Fibroblast of skin of right quadriceps (primary cell): ENCODE measurements at regions not wholly inside any gene's neighbourhood (a gene's known extent, or its start where the extent isn't known, plus 50 kb on each side); places are given as distances from the start of the nearest gene placed in this dataset.

Source experiments
- DNase-seq: peaks from one replicate; pipeline ENCODE4 v3.0.0-alpha.2; 2013

GRCh38 chr5:133853646-133854365, 114.6 kb downstream of the C5orf15 start:
- no peak for DNase-seq

- no peak for DNase-seq
These were observed 116.9 kb downstream of the C5orf15 start for GRCh38 chr5:133851521-133851920.

- DNase-seq = no peak
These were observed 117.6 kb downstream of the C5orf15 start for GRCh38 chr5:133850811-133851210.

- no peak for DNase-seq
These were observed 119.3 kb downstream of the C5orf15 start for GRCh38 chr5:133849116-133849515.

DNA sequence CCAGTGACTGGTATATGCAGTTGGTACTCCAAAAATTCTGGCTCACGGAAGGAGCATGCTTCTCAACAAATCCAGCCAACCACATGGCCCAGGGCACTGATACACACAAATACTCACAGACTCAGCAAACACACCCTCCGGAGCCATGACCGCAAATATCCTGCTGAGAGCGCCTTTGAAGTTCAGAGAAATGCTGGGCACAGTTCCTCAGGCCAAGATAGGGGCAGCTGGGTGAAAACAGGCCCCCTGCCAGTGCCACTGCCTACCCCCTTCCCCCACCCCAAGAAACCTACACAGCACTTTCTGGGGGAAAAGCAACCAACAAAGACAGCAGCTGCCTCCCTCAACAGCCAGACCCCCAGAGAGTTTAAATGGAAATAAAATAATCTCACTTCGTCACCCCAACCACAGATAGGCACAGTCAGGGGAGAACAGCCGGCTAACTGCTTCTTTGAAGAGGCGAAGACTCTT, 120.0 kb downstream of the C5orf15 start:
- no peak for DNase-seq

GRCh38 chr5:133847886-133848285, 120.5 kb downstream of the C5orf15 start:
- no peak for DNase-seq

DNA sequence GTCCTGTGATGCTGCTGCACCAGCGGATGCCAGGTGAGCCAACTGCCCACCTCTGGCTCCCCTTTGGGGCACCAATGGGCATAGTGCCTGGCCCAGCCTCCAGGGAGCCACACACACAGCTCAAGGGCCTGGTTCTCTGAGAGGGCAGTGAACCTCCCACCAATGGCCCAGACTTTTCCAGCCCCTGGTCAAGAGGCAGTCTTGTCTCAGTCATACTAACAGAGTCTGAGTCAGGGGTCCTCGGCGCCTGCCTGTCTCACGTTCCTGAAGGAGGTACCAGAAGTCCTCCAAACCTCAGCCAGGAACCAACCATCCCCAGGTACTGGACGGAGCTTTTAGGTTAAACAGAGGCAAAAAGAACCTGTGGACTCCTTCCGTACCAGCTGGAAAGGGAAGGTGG, 121.1 kb downstream of the C5orf15 start:
- no peak for DNase-seq

- DNase-seq = no peak
These were observed 121.8 kb downstream of the C5orf15 start for GRCh38 chr5:133846478-133847226.

DNA sequence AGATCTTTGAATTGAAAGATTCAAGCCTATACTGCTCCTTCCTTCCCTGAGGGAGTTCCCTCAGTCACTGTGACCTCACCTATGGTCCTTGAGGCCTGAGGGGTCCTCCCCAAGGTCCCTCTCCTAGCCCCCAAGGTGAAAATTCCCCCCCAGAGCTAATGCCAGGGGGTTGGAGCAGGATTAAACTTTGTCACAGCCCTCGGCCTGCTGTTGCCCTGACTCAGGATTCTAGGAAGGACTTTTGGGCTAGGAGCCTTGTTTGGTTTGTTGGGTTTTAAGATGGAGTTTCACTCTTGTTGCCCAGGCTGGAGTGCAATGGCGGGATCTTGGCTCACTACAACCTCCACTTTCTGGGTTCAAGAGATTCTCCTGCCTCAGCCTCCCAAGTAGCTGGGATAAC, 123.2 kb downstream of the C5orf15 start:
- DNase-seq = no peak

- DNase-seq = no peak
These were observed 123.6 kb downstream of the C5orf15 start for GRCh38 chr5:133844836-133845235.

GRCh38 chr5:133843911-133844310, 124.5 kb downstream of the C5orf15 start:
- no peak for DNase-seq

- no peak for DNase-seq
These were observed 125.4 kb downstream of the C5orf15 start for GRCh38 chr5:133842846-133843611.

DNA sequence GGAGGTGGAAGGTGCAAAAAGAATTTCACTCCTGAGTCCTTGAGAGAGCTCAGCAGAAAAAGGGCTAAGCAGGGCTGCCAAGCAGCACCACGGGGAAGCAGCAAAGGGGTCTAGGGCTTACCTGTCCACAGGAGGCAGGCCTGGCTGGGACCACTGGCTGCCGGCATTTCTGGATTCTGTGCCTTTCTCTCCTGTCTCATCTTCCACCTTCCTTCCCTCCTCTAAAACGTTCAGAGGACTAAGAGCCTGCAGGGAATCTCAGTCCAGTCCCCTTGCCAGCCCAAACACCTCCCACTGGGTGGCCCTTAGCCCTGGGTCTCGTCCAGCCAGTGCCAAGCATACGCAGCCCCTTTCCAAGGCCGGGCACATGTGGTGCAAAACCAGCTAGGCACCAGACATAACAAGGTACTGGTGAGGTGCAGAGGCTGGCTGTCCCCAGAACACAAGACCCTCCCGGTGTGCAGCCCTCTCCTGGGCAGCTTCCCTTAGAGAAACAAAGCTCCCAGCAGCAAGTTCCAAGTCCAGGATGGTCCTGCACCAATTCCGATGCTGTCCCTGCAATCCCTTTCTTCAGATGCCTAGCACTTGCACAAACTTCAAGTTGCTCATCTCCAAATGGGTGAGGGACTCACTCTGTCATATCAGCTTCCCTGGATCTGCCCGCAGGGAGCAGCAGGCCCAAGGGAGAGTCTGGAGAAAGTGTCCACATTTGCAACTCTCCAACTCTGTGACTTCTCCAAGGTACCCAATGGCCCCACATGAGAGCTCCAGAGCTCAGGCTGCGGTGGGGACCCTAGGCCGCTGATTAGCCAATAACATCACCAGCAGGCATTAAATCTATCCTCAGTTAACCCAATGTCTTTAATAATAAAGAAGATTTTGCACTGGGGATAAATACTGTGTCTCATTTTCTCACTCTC, 126.3 kb downstream of the C5orf15 start:
- no peak for DNase-seq

DNA sequence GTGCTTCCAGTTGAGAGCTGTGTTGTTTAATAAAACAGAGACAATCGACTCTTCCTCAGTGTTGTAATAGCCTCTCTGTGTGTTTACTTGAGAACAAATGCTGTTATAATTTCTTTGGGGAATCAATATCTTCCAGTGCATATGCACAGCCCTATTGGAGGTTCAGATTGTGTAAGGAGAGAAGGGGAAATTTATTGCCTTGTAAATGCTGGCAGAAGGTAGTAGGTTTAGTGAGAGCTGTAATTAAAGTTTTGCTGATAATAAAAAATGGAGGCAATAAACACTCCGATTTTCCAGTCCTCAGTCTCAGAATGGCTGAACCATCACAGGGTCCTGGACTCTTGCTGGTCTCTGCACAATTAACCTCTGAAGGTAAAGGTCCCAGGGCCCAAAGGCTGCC, 128.3 kb downstream of the C5orf15 start:
- no peak for DNase-seq

GRCh38 chr5:133839721-133840120, 128.7 kb downstream of the C5orf15 start:
- no peak for DNase-seq

DNA sequence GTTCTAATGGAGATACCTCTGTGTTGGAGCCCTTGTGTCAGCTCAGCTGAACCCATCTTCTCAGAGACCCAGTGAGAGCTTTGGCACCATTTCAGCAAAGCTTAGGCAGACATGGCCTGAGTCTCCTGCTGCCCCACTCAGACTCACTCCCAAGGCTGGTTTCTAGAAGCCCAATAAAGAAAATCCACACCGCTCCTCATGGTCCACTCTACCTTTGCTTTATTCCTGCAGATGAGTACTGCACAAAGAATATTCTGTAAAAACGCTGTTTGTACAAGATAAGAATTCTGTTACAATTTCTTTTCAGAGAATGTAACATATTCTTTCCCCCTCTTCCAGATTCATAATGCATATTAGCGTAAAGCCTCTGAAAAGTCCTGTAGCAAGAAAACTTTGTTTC, 129.3 kb downstream of the C5orf15 start:
- DNase-seq = no peak

DNA sequence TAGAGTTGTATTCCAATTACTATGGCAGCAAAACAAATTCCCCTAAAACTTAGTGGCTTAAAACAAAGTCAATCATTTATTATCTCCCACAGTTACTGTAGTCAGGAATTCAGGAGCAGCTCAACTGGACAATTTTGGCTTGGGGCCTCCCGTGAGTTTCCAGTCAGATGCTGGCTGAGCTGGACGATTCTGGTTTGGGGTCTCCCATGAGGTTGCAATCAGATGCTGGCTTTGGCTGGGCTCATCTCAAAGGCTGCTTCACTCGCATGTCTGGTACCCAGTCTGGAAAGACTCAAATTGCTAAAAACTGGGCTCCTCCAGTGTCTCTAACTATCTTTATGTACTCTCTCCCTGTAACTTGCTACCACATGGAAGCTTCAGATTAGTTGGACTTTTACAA, 130.1 kb downstream of the C5orf15 start:
- no peak for DNase-seq

GRCh38 chr5:133831491-133832224, 136.8 kb downstream of the C5orf15 start:
- DNase-seq = peak; percentile 55

DNA sequence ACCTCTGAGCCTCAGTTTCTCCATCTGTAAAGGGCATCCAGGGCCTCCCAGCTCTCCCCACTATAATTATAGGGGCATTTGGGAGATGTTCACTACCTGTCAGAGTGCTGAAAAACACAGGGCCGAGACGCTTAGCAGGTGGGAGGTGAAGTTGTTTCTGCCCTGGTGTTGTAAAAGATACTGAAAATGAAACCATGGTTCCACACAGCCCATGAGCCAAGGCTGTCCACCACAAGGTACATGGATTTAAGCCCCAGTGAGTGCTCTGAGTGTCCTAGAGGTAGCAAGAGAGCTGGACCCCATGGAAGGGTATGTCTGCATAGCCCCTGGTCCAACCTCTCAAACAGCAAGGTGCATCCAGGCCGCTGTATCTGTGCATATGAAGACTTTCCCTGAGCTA, 137.5 kb downstream of the C5orf15 start:
- no peak for DNase-seq

GRCh38 chr5:133830281-133830680, 138.1 kb downstream of the C5orf15 start:
- DNase-seq = no peak

DNA sequence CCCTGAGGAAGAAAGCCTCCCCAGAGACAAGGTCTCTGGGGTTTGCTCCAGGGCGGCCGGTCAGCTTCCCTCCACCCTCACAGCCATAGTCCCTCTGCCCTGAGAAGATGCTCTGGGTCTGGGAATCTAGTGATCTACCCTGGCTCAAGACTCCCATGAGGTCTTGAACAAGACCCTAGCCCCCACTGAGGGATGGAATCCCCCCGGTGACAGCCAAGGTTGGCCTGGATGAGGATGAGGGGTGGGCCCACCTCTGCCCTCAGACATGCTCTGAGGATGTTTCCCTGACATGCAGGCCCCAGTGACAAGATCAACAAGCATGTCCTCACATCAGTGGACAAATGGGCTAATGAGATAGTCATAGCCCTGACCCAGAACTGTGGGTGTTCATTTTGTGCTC, 138.6 kb downstream of the C5orf15 start:
- DNase-seq = no peak

DNA sequence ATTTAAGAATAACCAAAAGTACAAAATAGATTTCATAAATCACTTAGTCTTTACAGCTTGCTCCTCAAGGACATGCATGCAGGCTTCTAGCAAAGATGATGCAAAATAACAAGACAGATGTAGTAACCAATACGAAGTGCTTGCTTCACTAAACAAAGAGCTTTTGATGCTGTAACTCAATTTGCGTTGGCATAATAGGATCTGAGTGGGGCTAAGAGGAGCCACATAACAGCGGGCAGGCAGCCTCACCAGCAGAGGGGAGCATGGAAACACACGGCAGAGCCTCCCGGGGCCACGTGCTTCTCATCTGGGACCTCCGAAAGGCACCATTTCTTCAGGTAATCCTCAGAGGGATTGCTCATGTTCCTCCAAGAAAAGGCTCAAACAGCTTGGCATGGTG, 139.7 kb downstream of the C5orf15 start:
- DNase-seq = no peak
